ENCODE measurements at regions not wholly inside any gene's neighbourhood (a gene's known extent, or its start where the extent isn't known, plus 50 kb on each side); places are given as distances from the start of the nearest gene placed in this dataset.

- TF ChIP-seq, protein P1, sequence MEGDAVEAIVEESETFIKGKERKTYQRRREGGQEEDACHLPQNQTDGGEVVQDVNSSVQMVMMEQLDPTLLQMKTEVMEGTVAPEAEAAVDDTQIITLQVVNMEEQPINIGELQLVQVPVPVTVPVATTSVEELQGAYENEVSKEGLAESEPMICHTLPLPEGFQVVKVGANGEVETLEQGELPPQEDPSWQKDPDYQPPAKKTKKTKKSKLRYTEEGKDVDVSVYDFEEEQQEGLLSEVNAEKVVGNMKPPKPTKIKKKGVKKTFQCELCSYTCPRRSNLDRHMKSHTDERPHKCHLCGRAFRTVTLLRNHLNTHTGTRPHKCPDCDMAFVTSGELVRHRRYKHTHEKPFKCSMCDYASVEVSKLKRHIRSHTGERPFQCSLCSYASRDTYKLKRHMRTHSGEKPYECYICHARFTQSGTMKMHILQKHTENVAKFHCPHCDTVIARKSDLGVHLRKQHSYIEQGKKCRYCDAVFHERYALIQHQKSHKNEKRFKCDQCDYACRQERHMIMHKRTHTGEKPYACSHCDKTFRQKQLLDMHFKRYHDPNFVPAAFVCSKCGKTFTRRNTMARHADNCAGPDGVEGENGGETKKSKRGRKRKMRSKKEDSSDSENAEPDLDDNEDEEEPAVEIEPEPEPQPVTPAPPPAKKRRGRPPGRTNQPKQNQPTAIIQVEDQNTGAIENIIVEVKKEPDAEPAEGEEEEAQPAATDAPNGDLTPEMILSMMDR (IDR thresholded peaks at IDR 0.05; ENCODE audit: low read depth, low read length), result no peak
- DNase-seq (ENCODE audit: low read depth in 2 of 2), result no peak
- H3K4me3 ChIP-seq (replicated peaks in 1 of 2; ENCODE audit: low read depth in 2 of 2, low read length in 2 of 2), result no peak overlapping the region
Observed at GRCh38 chr6:134706806-134707205, 243.1 kb downstream of the ALDH8A1 start.

DNA sequence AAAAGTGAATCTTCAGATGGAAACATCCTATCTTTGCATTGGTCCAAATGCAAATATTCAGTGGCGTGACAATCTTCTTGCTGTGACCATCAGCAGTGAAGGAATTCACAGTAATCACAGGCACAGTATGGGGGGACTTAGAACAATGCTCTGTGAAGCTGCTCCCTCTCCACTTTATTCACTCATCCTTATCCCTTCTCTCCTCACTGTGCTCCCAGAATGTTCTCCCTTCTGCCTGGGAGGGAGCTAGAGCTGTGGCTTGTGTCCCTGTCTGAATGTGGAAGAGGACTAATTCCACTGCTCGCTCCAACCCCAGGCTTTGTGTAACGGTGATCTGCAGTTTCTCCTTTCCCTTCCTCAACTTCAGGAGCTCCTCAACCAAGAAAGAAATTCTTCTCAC is 243.7 kb downstream of the ALDH8A1 start:
- TF ChIP-seq, protein P1 (IDR thresholded peaks at IDR 0.05; ENCODE audit: low read depth, low read length), result no peak
- no peak overlapping the region for H3K4me3 ChIP-seq (replicated peaks in 1 of 2; ENCODE audit: low read depth in 2 of 2, low read length in 2 of 2)
- no peak for DNase-seq (ENCODE audit: low read depth in 2 of 2)

- no peak overlapping the region for H3K4me3 ChIP-seq (replicated peaks in 1 of 2; ENCODE audit: low read depth in 2 of 2, low read length in 2 of 2)
- TF ChIP-seq, protein P1 (IDR thresholded peaks at IDR 0.05; ENCODE audit: low read depth, low read length), result no peak
- no peak for DNase-seq (ENCODE audit: low read depth in 2 of 2)
Observed at GRCh38 chr6:134703206-134703605, 246.7 kb downstream of the ALDH8A1 start.

GRCh38 chr6:134702279-134702678 is 247.6 kb downstream of the ALDH8A1 start:
- no peak overlapping the region for H3K4me3 ChIP-seq (replicated peaks in 1 of 2; ENCODE audit: low read depth in 2 of 2, low read length in 2 of 2)
- TF ChIP-seq, protein P1 (IDR thresholded peaks at IDR 0.05; ENCODE audit: low read depth, low read length), result no peak
- DNase-seq (ENCODE audit: low read depth in 2 of 2), result no peak

- TF ChIP-seq, protein P1 (IDR thresholded peaks at IDR 0.05; ENCODE audit: low read depth, low read length), result no peak
- DNase-seq (ENCODE audit: low read depth in 2 of 2), result no peak
- no peak overlapping the region for H3K4me3 ChIP-seq (replicated peaks in 1 of 2; ENCODE audit: low read depth in 2 of 2, low read length in 2 of 2)
Observed at GRCh38 chr6:134701301-134701700, 248.6 kb downstream of the ALDH8A1 start.

- DNase-seq (ENCODE audit: low read depth in 2 of 2), result no peak
- no peak overlapping the region for H3K4me3 ChIP-seq (replicated peaks in 1 of 2; ENCODE audit: low read depth in 2 of 2, low read length in 2 of 2)
- TF ChIP-seq, protein P1 (IDR thresholded peaks at IDR 0.05; ENCODE audit: low read depth, low read length), result no peak
Observed at GRCh38 chr6:134698228-134698627, 251.7 kb downstream of the ALDH8A1 start.

DNA sequence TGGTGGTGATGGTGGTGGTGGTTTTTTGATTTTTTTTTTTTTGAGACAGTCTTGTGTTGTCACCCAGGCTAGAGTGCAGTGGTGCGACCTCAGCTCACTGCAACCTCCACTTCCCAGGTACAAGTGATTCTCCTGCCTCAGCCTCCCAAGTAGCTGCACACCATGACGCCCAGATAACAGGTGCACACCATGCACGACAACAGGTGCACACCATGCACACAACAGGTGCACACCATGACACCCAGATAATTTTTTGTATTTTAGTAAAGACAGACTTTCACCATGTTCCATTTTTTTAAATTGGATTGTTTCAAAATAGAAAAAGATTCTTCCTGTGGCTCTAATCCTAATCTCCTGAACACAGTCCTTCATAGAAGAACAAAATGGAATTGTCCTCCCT is 257.9 kb downstream of the ALDH8A1 start:
- TF ChIP-seq, protein P1 (IDR thresholded peaks at IDR 0.05; ENCODE audit: low read depth, low read length), result no peak
- no peak for DNase-seq (ENCODE audit: low read depth in 2 of 2)
- no peak overlapping the region for H3K4me3 ChIP-seq (replicated peaks in 1 of 2; ENCODE audit: low read depth in 2 of 2, low read length in 2 of 2)

Data from cardiac fibroblast (primary cell).